ENCODE measurements at regions not wholly inside any gene's neighbourhood (a gene's known extent, or its start where the extent isn't known, plus 50 kb on each side); places are given as distances from the start of the nearest gene placed in this dataset.

DNA sequence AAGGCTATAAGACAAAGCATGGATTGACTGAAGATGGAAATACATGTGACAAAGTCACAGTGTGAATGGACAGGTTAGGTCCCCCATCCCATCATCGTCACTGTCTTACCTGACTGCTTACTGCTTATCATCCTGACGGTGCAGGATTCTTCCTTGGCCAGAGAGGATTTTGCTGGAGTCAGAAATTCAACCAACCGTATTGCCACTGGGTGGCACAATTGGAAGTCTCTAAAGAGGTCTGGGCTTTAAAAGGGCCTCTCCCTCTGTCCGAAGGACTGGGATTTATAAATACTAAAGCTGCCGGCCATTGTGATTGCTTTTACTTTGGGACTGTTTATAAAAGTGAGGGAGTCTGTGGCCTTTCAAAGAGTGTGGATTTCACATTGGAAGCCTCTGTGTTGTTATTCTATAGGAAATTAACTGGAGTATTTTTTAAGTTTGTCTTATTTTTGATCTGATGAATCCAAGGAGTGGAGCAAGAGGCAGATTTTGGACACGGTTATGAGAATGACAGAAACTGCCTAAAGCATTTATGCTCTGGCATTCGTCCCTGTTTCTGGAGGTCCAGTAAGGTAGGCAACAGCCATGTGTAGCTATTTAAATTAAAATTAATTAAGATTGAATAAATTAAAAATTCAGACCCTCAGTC is 113.3 kb upstream of the CREB5 start:
- Mint-ChIP-seq H3K9me3 (no peaks in the 10 kb centered on the region), H3K27ac (no peak overlapping the region), H3K27me3 (peaks cover 7 to 11% of the 10 kb centered on the region in 2 donors), H3K4me3 (no peak overlapping the region), H3K36me3 (no peaks in the 10 kb centered on the region), H3K4me1 (ENCODE audit: low read depth in 2 of 2) (no peaks in the 10 kb centered on the region)
- DNase-seq (ENCODE audit: low spot score) (no peak), ATAC-seq (no peak)

GRCh38 chr7:28299556-28299955 is 112.8 kb upstream of the CREB5 start:
- peaks cover 8 to 11% of the 10 kb centered on the region in 2 donors for H3K27me3 Mint-ChIP-seq
- H3K36me3 Mint-ChIP-seq = no peaks in the 10 kb centered on the region
- H3K9me3 Mint-ChIP-seq = no peaks in the 10 kb centered on the region
- H3K4me3 Mint-ChIP-seq = no peak overlapping the region
- H3K4me1 Mint-ChIP-seq (ENCODE audit: low read depth in 2 of 2) = no peaks in the 10 kb centered on the region
- no peak for DNase-seq (ENCODE audit: low spot score)
- ATAC-seq = no peak
- H3K27ac Mint-ChIP-seq = no peak overlapping the region

GRCh38 chr7:28300488-28300887 is 111.8 kb upstream of the CREB5 start:
- no peak for DNase-seq (ENCODE audit: low spot score)
- H3K27ac Mint-ChIP-seq = no peak overlapping the region
- ATAC-seq = no peak
- H3K4me1 Mint-ChIP-seq (ENCODE audit: low read depth in 2 of 2) = no peaks in the 10 kb centered on the region
- no peaks in the 10 kb centered on the region for H3K9me3 Mint-ChIP-seq
- peaks cover 9 to 16% of the 10 kb centered on the region in 2 donors for H3K27me3 Mint-ChIP-seq
- H3K4me3 Mint-ChIP-seq = no peak overlapping the region
- H3K36me3 Mint-ChIP-seq = no peaks in the 10 kb centered on the region

DNA sequence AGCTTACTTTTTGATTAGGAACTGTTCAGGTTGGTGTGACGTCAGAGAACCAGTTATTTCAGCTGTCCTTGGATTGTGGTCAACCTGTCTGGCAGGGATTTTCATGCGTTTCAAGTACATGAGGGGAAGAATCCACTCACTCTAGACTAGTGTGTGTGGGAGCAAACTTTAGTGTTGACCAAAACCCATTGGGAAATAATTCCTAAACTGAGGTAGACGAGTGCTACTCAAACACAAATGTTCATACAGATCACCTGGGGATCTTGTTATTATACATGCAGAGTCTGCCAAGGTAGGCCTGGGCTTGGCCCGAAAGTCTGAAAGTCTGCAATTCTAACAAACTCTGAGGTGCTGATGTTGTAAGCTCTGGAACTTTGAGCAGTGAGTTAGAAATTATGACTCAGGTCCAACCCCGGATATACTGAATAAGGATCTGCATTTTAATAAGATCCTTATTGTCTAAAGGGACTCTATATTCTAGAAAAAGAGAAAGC is 111.1 kb upstream of the CREB5 start:
- ATAC-seq (no peak), DNase-seq (ENCODE audit: low spot score) (no peak)
- H3K4me3 Mint-ChIP-seq = no peak overlapping the region
- peaks cover 7 to 14% of the 10 kb centered on the region in 2 donors for H3K27me3 Mint-ChIP-seq
- H3K4me1 Mint-ChIP-seq (ENCODE audit: low read depth in 2 of 2) = no peaks in the 10 kb centered on the region
- H3K36me3 Mint-ChIP-seq = no peaks in the 10 kb centered on the region
- H3K9me3 Mint-ChIP-seq = no peaks in the 10 kb centered on the region
- no peak overlapping the region for H3K27ac Mint-ChIP-seq

- Mint-ChIP-seq H3K27ac (no peak overlapping the region), H3K27me3 (peaks cover 13 to 14% of the 10 kb centered on the region in 2 donors), H3K36me3 (no peaks in the 10 kb centered on the region), H3K9me3 (no peaks in the 10 kb centered on the region), H3K4me1 (ENCODE audit: low read depth in 2 of 2) (no peaks in the 10 kb centered on the region), H3K4me3 (no peak overlapping the region)
- no peak for DNase-seq (ENCODE audit: low spot score)
- ATAC-seq = no peak
These were observed 108.0 kb upstream of the CREB5 start for GRCh38 chr7:28304290-28304689.

DNA sequence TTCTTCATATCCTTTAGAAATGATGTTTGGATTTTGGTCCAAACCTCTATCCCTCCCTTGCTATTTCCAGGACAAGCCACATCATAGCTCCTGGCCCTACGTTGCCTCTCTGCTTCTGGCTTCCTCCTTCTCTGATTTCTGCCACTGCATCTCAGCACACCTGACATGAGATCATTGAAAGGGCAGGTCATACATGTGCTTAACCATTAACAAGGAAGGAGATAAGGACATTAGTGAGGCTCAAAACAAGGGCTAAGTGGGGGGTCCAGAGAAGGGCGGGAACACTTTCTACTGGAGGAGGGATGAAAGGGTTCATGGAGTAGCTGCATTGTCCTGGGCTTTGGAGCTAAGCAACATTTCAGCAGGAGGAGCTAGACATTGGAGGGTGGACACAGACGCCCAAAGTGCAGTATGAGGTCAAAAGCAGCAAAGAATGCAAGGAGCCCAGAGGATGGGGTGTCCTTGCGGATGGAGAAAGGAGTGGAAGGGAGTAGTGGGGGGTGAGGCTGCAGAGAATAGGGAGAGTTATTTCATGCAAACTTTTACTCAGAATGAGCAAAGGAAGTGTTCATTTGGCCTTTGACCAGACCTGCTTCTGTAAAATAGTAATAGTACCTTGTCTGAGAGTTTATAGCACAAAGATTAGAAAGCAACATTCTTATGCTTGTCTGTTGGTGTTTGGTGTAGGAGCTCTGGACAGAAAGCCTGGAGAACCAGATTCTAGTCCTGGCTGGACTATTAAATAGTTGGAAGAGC is 102.4 kb upstream of the CREB5 start:
- Mint-ChIP-seq H3K27ac (no peak overlapping the region), H3K9me3 (no peaks in the 10 kb centered on the region), H3K4me1 (ENCODE audit: low read depth in 2 of 2) (peaks cover 0 to 8% of the 10 kb centered on the region in 2 donors), H3K4me3 (no peak overlapping the region), H3K36me3 (no peaks in the 10 kb centered on the region), H3K27me3 (peaks cover 43 to 52% of the 10 kb centered on the region in 2 donors)
- no peak for ATAC-seq
- no peak for DNase-seq (ENCODE audit: low spot score)

DNA sequence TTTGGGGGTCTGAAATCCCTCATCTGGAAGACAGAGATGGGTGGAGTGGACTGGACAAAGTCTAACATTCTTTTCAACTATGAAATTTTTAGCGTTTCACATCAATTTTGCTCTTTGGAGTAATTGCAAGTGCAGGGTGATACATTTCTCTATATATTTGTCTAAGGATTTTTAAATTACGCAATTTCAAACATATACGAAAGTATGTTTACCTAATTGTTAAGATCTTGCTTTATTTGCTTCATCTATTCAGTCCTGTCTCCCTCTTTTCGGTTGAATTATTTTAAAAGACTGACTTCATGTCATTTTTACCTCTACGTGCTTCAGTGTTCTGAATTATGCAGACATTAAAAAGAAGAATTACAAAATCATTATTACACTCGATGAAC is 101.9 kb upstream of the CREB5 start:
- Mint-ChIP-seq H3K4me3 (no peak overlapping the region), H3K4me1 (ENCODE audit: low read depth in 2 of 2) (peaks cover under 1 to 8% of the 10 kb centered on the region in 2 donors), H3K27me3 (peaks cover 40 to 50% of the 10 kb centered on the region in 2 donors), H3K27ac (no peak overlapping the region), H3K9me3 (no peaks in the 10 kb centered on the region), H3K36me3 (no peaks in the 10 kb centered on the region)
- ATAC-seq = no peak
- no peak for DNase-seq (ENCODE audit: low spot score)

DNA sequence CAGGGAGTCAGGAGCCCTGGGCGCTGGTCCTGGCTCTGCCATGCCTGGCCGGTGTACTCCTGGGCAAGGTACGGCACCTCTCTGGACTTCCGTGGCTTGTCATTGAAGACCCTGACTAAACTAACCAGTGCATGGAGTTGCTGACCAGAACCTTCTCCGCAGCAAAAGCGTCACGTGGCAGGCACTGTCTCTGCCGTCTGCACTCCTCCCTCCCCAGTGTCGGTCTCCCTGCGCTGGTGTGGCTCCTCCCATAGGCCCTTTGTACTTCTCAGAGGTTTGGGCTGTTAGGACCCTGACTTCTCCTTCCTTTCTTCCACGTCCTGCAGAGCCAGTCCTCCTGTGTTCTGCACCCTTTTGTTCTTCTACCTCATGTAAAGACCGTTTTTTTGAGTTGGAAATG is 100.6 kb upstream of the CREB5 start:
- no peak overlapping the region for H3K27ac Mint-ChIP-seq
- DNase-seq (ENCODE audit: low spot score) = no peak
- no peak overlapping the region for H3K4me3 Mint-ChIP-seq
- no peaks in the 10 kb centered on the region for H3K9me3 Mint-ChIP-seq
- peak in 1 of 2 donors; percentile 15 for ATAC-seq
- H3K4me1 Mint-ChIP-seq (ENCODE audit: low read depth in 2 of 2) = peaks cover 3 to 18% of the 10 kb centered on the region in 2 donors
- H3K36me3 Mint-ChIP-seq = no peaks in the 10 kb centered on the region
- H3K27me3 Mint-ChIP-seq = peaks cover 48 to 57% of the 10 kb centered on the region in 2 donors

DNA sequence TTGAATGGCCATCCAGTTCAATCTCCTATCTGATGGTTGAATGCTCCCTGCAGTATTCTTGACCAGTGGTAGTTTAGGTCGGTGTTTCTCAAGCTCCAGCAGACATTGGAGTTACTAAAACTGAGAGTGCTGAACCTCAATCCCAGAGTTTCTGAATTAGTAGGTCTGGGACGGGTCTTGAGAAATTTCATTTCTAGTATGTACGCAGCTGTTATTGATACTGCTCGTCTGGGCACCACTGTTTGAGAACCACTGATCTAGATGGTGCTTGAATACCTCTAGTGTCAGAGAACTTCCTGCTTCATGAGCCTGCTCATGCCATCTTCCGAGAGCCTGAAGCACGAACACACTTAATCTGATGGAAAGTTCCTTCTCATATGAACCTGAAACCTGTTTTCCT is 99.4 kb upstream of the CREB5 start:
- DNase-seq (ENCODE audit: low spot score) (no peak), ATAC-seq (peak; percentile 50 to 69)
- Mint-ChIP-seq H3K9me3 (no peaks in the 10 kb centered on the region), H3K27me3 (peaks cover 43 to 57% of the 10 kb centered on the region in 2 donors), H3K36me3 (no peaks in the 10 kb centered on the region), H3K4me1 (ENCODE audit: low read depth in 2 of 2) (peaks cover 3 to 19% of the 10 kb centered on the region in 2 donors), H3K27ac (no peak overlapping the region), H3K4me3 (peak overlapping the region; percentile 32)

GRCh38 chr7:28314841-28315240 is 97.5 kb upstream of the CREB5 start:
- H3K9me3 Mint-ChIP-seq = no peaks in the 10 kb centered on the region
- peaks cover 3 to 29% of the 10 kb centered on the region in 2 donors for H3K4me1 Mint-ChIP-seq (ENCODE audit: low read depth in 2 of 2)
- H3K27me3 Mint-ChIP-seq = peaks cover 39 to 53% of the 10 kb centered on the region in 2 donors
- no peak for ATAC-seq
- H3K36me3 Mint-ChIP-seq = no peaks in the 10 kb centered on the region
- no peak overlapping the region for H3K27ac Mint-ChIP-seq
- H3K4me3 Mint-ChIP-seq = no peak overlapping the region
- no peak for DNase-seq (ENCODE audit: low spot score)

DNA sequence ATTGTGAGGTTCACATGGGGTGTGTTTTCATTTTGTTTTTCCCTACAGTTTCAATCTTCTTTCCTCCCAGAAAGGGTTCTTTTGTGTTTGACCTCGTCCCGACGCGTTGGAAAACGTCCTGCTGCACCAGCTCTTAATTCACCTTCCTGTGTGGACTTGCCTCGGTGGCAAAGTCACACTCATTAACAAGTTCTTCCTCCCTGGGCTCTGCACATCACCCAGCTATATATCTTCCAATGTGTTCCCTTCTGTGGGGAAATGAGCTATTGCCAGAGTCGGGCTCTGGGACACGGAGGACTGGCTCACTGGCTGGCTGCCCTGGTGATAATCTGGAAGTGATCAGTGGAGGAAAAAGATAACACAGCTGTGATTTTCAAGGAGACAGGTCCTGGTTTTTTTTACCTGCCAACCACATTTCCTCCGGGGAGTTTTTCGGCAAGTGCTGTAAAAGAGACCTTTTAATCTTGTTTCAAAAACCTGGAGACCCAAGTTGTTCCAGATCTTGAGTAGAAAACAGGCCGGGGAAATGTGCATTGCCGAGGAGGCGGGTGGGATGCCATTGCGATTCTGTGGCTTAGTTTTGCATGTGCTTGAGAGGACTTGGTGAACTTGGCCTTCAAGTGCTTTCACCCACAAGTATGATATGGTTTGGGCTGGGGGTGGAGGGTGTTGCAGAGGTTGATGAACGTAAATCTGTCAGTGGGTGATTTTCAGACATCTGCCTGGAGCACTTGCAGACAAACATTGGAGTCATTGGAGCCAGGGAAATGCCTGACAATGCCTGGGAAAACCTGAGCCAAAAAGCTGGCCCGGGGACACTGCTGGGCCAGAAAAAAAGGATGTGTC is 96.5 kb upstream of the CREB5 start:
- H3K9me3 Mint-ChIP-seq = no peaks in the 10 kb centered on the region
- no peaks in the 10 kb centered on the region for H3K36me3 Mint-ChIP-seq
- H3K27me3 Mint-ChIP-seq = peaks cover 37 to 45% of the 10 kb centered on the region in 2 donors
- H3K4me3 Mint-ChIP-seq = no peak overlapping the region
- H3K4me1 Mint-ChIP-seq (ENCODE audit: low read depth in 2 of 2) = peaks cover 3 to 29% of the 10 kb centered on the region in 2 donors
- no peak for ATAC-seq
- DNase-seq (ENCODE audit: low spot score) = no peak
- H3K27ac Mint-ChIP-seq = no peak overlapping the region

- DNase-seq (ENCODE audit: low spot score) (no peak), ATAC-seq (peak in 1 of 2 donors; percentile 85)
- H3K4me3 Mint-ChIP-seq = peak overlapping the region; percentile 26
- no peaks in the 10 kb centered on the region for H3K9me3 Mint-ChIP-seq
- H3K27me3 Mint-ChIP-seq = peaks cover 38 to 45% of the 10 kb centered on the region in 2 donors
- no peak overlapping the region for H3K27ac Mint-ChIP-seq
- peaks cover 3 to 29% of the 10 kb centered on the region in 2 donors for H3K4me1 Mint-ChIP-seq (ENCODE audit: low read depth in 2 of 2)
- H3K36me3 Mint-ChIP-seq = no peaks in the 10 kb centered on the region
These were observed 95.8 kb upstream of the CREB5 start for GRCh38 chr7:28316489-28316888.

DNA sequence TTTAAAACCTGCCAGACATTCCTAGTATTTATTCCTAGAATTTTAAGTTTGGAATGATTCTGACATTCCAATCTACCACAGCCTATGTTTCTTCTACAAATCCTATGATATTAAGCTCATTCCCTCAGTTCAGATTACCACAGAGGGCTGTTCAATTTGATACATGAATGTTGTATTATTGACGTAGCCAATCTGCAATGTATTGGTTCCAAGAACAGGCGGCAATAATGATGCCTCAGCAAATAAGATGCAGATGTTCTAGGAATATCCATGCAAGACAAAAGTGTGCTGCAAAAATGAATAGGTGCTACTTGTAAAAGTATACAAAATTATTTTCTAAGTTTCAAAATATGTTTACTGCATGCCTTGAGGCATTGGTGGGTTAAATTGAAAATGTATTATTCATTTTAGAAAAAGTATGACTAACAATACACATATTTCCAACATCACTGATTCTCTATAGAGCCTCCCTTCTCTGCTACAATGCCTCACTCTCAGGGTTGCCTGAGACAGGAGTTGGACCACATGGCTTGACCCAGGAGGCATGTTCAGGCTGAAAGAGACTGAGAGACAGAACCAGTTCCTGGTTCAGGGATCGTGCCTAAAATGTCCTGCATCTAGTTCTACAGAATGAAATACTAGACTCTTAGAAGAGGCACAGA is 94.1 kb upstream of the CREB5 start:
- Mint-ChIP-seq H3K27me3 (peaks cover 24 to 29% of the 10 kb centered on the region in 2 donors), H3K36me3 (no peaks in the 10 kb centered on the region), H3K27ac (peak overlapping the region in 1 of 2 donors; percentile 43), H3K4me3 (peak overlapping the region; percentile 40), H3K9me3 (no peaks in the 10 kb centered on the region), H3K4me1 (ENCODE audit: low read depth in 2 of 2) (peaks cover 3 to 21% of the 10 kb centered on the region in 2 donors)
- DNase-seq (ENCODE audit: low spot score) (no peak), ATAC-seq (peak in 1 of 2 donors; percentile 71)
